H1 (cell line): ENCODE measurements at regions not wholly inside any gene's neighbourhood (a gene's known extent, or its start where the extent isn't known, plus 50 kb on each side); places are given as distances from the start of the nearest gene placed in this dataset.

Experiments
- ASH2L ChIP-seq: fragments of 200-600, 300-600 bp; sonication (generic); IDR thresholded peaks from one replicate; pipeline ENCODE4 v1.7.1; 2017; ENCODE audit warnings: low read length
- SIX5 ChIP-seq: IDR thresholded peaks from 2 replicates; pipeline ENCODE4 v1.6.1; 2011; ENCODE audit warnings: mild to moderate bottlenecking, low read depth, low read length

- no peak for TF ChIP-seq SIX5
- TF ChIP-seq ASH2L: no peak
These were observed 60.7 kb upstream of the SMOX start (continued) for GRCh38 chr20:4087923-4088322.
